Right renal cortex interstitium (tissue), 3 donors: ENCODE measurements at regions not wholly inside any gene's neighbourhood (a gene's known extent, or its start where the extent isn't known, plus 50 kb on each side); places are given as distances from the start of the nearest gene placed in this dataset.

Experiments
- DNase-seq, 3 donors: peaks; one replicate each; pipeline ENCODE4 v3.0.0-alpha.2; 2013; ENCODE audit warnings: low read depth in 3 of 3, low spot score in 2 of 3

DNA sequence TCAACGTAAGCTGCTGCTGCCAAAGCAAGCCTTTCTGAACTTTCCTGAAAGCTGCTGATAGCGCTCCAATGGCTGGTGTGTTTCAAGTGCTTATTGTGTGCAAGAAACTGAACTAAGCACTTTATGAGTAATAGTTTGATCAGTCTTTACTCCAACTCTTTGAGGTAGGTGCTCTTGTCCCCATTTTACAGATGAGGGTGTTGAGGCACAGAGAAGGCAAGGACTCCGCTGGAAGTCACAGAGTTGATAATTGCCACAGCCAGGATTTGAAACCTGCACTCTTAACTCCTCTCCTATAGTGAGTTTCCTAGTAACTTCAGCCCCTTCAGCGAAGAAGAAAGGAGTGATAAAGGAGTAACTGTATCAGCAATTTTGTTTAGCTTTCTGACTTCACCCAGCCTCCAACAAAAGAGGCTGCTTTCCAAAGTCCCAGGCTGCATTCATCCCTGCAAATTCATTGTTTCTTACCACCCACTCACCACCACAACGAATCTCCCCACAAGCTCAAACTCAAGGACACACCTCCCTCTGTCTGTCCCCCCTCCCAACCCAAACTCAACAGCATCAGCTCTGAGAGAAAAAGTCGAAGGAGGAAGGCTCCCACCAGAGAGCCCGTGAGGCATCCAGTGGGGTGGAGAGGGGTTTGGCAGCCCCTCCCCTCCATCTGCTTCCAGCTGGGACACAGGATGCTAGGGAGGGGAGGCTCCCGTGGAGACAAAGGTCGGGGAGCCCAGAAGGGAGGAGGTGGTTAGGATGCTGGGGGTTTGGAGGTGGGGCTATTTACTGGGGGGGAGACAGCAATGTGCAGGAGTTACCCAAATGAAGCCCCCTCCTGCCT lies 139.6 kb downstream of the NAV1 start:
- no peak for DNase-seq

- no peak for DNase-seq
These were observed 142.4 kb downstream of the NAV1 start for GRCh38 chr1:201681375-201681774.

DNA sequence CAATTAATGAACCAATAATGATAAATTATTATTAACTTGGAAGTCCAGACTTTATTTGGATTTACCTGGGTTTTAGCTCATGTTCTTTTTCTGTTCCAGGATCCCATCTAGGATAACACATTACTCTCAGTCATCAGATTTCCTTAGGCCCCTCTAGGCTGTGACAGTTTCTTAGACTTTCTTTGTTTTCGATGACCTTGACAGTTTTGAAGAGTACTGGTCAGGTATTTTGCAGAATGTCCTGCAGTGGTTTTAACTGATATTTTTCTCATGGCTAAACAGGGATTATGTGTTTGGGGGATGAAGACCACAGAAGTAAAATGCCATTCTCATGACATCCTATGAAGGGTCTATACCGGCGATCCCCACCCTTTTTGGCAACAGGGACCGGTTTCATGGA lies 144.0 kb downstream of the NAV1 start:
- DNase-seq = no peak

- no peak for DNase-seq
These were observed 144.5 kb downstream of the NAV1 start for GRCh38 chr1:201683397-201683796.

GRCh38 chr1:201685485-201685884 lies 143.5 kb upstream of the IPO9 start:
- no peak for DNase-seq

GRCh38 chr1:201686714-201687455 lies 142.1 kb upstream of the IPO9 start:
- DNase-seq = no peak

GRCh38 chr1:201688514-201688913 lies 140.4 kb upstream of the IPO9 start:
- DNase-seq = no peak

- no peak for DNase-seq
These were observed 139.3 kb upstream of the IPO9 start for GRCh38 chr1:201689647-201690046.

DNA sequence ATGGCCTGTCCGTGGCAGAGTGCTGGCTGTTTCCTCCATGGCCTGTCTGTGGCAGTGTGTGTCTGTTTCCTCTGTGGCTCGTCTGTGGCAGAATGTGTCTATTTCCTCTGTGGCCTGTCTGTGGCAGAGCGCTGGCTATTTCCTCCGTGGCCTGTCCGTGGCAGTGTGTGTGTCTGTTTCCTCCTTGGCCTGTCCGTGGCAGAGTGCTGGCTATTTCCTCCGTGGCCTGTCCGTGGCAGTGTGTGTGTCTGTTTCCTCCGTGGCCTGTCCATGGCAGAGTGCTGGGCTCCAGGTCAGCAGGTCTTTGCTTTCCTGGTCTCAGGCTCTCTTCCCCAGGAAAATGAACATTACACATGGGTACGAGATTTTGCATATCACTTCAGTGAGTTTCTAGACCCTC lies 138.4 kb upstream of the IPO9 start:
- DNase-seq = no peak

DNA sequence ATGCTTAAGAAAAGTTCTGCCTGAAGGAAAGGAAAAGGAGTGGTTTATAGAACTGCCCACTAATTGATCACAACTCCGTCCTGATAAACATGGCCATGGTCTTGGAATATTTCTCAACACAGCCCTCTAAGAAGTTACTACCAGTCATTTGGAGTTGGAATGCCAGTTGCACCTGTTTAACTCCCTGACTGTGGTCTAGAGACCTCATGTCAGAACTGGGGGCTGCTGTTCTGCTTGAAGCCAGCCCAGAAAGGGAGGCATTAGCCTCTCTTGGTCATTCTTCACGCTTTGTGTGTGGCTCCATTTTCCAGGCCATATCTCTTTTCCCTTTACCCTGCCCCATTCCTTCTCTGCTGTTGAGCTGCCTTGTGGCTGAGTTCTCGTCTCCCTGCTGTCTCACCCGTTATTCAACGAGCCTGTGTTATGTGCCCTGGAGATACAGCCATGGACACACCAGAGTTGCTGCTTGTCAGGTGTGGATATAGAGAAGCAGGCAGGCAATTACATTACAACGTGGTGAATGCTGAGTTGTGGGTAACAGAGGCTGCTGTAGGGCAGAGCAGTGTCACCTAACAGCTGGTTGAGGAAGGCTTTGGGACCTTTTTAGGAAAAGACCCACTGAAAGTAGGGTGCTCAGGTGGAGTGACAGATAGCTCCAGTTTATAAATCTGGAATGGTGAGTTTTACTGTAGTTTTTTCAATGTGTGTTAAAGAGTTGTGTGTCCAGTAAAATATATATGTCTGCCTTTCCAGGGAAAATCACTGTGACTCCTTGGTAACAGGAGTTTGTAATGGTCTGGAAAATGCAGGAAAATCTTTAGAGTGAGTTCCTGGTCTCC lies 137.0 kb upstream of the IPO9 start:
- no peak for DNase-seq

DNA sequence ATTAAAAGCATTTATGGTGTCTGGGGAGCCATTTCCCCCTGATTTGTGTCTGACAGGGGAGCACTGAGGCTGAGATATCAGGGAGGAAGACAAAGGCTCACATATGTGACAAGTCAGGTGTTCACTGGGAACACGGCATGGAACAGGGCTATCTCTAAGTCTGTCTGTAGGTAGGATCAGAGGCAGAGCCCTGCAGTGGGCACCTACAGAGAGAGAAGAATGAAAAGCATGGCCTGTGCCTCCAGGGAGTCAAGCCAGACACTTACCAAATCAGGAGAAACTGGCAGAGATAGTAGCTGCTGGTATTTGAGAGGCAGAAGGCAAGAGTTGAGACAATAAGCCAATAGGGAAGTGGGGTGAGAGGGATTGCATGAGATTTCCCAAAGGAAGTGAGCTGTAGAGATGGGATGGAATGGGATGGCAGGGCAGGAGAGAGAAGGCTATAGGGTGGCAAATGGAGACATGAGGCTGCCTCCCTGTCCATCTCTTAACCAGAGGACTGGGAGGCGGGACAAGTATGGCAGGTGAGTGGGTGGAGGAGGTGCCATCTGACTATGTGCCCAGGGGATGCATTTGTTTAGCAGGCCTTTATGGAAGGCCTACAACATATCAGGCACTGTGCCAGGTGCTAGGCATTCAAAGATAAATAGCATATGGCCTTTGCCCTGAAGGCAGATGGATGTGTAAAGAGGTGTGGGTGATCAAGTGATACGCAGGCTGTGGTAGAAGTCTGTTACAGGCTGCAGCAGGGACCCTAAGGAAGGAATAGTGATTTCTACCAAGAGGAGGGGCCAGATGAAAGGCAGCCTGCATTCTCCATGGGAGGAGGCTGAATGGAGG lies 136.2 kb upstream of the IPO9 start:
- no peak for DNase-seq

DNA sequence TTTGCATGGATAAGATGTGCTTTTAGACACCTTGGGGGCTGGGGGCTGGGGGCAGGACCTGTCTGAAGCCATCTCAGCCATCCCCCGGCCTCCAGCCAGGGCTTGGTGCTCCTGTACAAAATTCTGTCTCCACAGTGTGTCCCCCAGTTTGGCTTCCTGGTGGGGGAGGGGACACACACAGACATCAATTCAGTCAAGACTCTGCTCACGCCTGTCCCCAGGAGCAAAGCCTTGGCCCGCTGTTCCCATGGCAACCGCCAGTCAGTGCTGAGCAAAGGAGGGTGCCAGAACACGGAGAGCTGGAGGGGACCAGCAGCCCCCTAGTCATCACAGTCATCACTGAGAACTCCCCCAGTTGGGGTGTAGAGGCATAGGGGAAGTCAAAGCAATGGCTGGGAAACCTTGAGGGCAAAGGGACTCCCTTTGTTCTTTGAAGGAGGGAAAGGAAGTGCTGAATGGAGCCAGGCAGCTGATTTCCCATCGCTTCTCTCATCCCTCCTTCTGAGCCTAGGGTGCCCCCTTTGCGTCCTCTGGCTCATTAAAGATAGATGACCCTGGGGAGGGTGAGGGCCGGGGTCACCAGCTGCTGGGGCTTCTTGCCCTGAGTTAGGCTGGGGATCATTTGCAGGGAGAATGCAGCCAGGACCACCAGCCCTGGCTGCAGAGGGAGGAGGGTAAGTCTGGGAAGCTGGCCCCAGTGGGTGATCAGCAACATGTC lies 134.9 kb upstream of the IPO9 start:
- DNase-seq = no peak

- no peak for DNase-seq
These were observed 134.2 kb upstream of the IPO9 start for GRCh38 chr1:201694608-201695335.

- no peak for DNase-seq
These were observed 133.3 kb upstream of the IPO9 start for GRCh38 chr1:201695607-201696006.

DNA sequence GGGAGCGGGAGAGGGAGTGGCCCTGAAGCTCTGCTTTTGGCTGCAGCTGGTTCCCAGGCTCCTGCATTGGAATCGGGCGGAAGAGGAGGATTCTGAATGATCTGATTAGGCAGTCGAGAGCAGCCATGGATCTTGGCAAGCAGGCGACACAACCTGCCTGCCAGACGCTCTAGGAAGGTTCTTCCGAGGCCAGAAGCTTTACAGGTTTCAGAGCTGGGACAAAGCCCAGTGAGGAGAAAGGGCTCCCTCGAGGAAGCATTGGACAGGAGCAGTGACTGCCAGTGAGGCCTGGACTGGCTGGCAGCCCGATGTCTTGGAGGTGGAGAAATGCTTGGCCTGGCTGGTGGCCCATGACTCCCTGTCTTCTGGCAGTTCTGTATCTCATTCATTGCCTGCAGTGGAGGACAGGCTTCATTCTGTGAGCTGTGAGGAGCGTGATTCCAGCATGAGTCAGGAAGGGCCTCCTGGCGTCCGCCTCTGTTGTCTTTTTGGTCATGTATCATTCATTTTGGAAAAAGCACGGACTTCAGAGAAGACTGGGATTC lies 132.7 kb upstream of the IPO9 start:
- no peak for DNase-seq

DNA sequence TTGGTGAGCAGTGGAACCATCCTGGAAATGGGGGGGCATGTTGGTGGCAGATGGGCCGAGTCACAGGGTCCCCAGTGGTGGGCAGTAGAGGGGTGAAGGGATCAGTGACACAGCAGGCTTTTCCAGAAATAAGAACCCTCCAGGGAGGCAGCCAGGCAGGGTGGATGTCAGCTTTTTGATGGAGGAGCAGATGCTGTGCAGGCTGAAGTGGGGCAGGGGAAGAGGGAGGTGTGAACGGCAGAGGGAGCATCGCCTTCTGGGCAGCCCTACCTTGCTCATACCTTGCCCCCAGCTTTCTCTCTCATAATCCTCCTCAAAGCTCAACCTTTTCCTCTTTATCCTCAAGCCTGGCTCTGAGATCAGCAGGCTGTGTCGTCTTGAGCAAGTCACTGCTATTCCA lies 131.8 kb upstream of the IPO9 start:
- DNase-seq = no peak

DNA sequence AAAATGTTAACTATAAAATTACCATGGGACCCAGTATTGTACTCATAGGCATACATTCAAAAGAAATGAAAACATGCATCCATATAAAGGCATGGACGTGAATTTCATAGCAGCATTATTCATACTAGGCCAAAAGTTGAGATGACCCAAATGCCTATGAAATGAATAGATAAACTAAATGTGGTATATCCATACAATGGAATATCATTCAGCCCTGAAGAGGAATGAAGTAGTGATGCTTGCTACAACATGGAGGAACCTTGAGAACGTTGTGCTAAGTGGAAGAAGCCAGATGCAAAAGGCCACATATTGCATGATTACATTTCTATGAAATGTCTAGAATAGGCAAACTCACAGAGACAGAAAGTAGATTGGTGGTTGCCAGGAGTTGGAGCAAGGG lies 127.1 kb upstream of the IPO9 start:
- no peak for DNase-seq

- no peak for DNase-seq
These were observed 126.0 kb upstream of the IPO9 start for GRCh38 chr1:201702936-201703335.
